LNCAP (cell line): ENCODE measurements at regions not wholly inside any gene's neighbourhood (a gene's known extent, or its start where the extent isn't known, plus 50 kb on each side); places are given as distances from the start of the nearest gene placed in this dataset.

Experiments
- CTCF ChIP-seq: fragments of 450-650 bp; IDR thresholded peaks from 2 replicates; pipeline ENCODE4 v1.5.1; 2017; ENCODE audit warnings: mild to moderate bottlenecking

- no peak for TF ChIP-seq CTCF
Measured at GRCh38 chr5:106311230-106311915, 1359.4 kb downstream of the EFNA5 start.

GRCh38 chr5:106307265-106307664 is 1363.5 kb downstream of the EFNA5 start:
- no peak for TF ChIP-seq CTCF

- no peak for TF ChIP-seq CTCF
Measured at GRCh38 chr5:106306313-106307028, 1364.3 kb downstream of the EFNA5 start.

GRCh38 chr5:106303911-106304310 is 1366.8 kb downstream of the EFNA5 start:
- TF ChIP-seq CTCF: no peak

GRCh38 chr5:106292654-106293053 is 1378.1 kb downstream of the EFNA5 start:
- no peak for TF ChIP-seq CTCF

- no peak for TF ChIP-seq CTCF
Measured at GRCh38 chr5:106290841-106291240, 1379.9 kb downstream of the EFNA5 start.

GRCh38 chr5:106288979-106289378 is 1381.8 kb downstream of the EFNA5 start:
- TF ChIP-seq CTCF: no peak
